Hepatocyte (in vitro differentiated cells): ENCODE measurements at regions not wholly inside any gene's neighbourhood (a gene's known extent, or its start where the extent isn't known, plus 50 kb on each side); places are given as distances from the start of the nearest gene placed in this dataset.

Experiments
- DNase-seq: peaks from one replicate; pipeline ENCODE4 v3.0.0-alpha.2; 2016; ENCODE audit warnings: low spot score
- H2AFZ ChIP-seq: fragments of 200-600 bp; sonication (generic); 2 replicates; pipeline ENCODE4 v1.6.0; 2016; ENCODE audit warnings: antibody characterized with exemption, mild to moderate bottlenecking
- H3K27ac ChIP-seq: fragments of 200-600 bp; sonication (generic); 2 replicates; pipeline ENCODE4 v1.5.1; 2016; ENCODE audit warnings: mild to moderate bottlenecking
- H3K27me3 ChIP-seq: fragments of 200-600 bp; sonication (generic); 2 replicates; pipeline ENCODE4 v1.6.1; 2016
- H3K36me3 ChIP-seq: fragments of 200-600 bp; sonication (generic); replicated peaks from 2 replicates; pipeline ENCODE4 v1.5.1; 2016; ENCODE audit warnings: low read depth; ENCODE audit not compliant: insufficient read depth
- H3K4me1 ChIP-seq: fragments of 200-600 bp; sonication (generic); 2 replicates; pipeline ENCODE4 v1.5.1; 2016; ENCODE audit warnings: mild to moderate bottlenecking, moderate library complexity; ENCODE audit not compliant: insufficient read depth
- H3K4me2 ChIP-seq: fragments of 200-600 bp; sonication (generic); 2 replicates; pipeline ENCODE4 v1.6.0; 2016
- H3K4me3 ChIP-seq: fragments of 200-600 bp; sonication (generic); 2 replicates; pipeline ENCODE4 v1.5.1; 2016; ENCODE audit warnings: mild to moderate bottlenecking
- H3K79me2 ChIP-seq: fragments of 200-600 bp; sonication (generic); 2 replicates; pipeline ENCODE4 v1.6.0; 2017; ENCODE audit warnings: mild to moderate bottlenecking
- H3K9me2 ChIP-seq: fragments of 200-600 bp; sonication (generic); replicated peaks from 2 replicates; pipeline ENCODE4 v1.6.0; 2017; ENCODE audit warnings: mild to moderate bottlenecking; ENCODE audit not compliant: insufficient read depth
- H3K9me3 ChIP-seq: fragments of 200-600 bp; sonication (generic); 2 replicates; pipeline ENCODE4 v1.5.1; 2016; ENCODE audit warnings: low read depth, mild to moderate bottlenecking
- H4K20me1 ChIP-seq: fragments of 200-600 bp; sonication (generic); 2 replicates; pipeline ENCODE4 v1.6.0; 2016; ENCODE audit warnings: mild to moderate bottlenecking; ENCODE audit not compliant: insufficient read depth, poor library complexity, severe bottlenecking
- EZH2 ChIP-seq: fragments of 200-600 bp; sonication (generic); IDR thresholded peaks from 2 replicates; pipeline ENCODE4 v1.6.1; 2016; ENCODE audit warnings: antibody characterized with exemption, mild to moderate bottlenecking, borderline replicate concordance
- EZH2phosphoT487 ChIP-seq: fragments of 200-600 bp; sonication (generic); IDR thresholded peaks from one replicate; pipeline ENCODE4 v1.6.1; 2018; ENCODE audit warnings: antibody characterized with exemption, mild to moderate bottlenecking, low read depth, moderate library complexity; ENCODE audit not compliant: unreplicated experiment, severe bottlenecking
- WGBS: methylation state at CpG from one replicate; pipeline ENCODE4 v1.1.6; 2016; ENCODE audit warnings: low lambda C conversion rate; ENCODE audit errors: missing lambda C conversion rate; 5-methylcytosine and 5-hydroxymethylcytosine counted together
- TF ChIP-seq, protein P1 (sequence below): fragments of 200-600 bp; sonication (generic); IDR thresholded peaks from 2 replicates; pipeline ENCODE4 v1.5.1; 2016; ENCODE audit warnings: antibody characterized with exemption, mild to moderate bottlenecking; ENCODE audit not compliant: poor library complexity

DNA sequence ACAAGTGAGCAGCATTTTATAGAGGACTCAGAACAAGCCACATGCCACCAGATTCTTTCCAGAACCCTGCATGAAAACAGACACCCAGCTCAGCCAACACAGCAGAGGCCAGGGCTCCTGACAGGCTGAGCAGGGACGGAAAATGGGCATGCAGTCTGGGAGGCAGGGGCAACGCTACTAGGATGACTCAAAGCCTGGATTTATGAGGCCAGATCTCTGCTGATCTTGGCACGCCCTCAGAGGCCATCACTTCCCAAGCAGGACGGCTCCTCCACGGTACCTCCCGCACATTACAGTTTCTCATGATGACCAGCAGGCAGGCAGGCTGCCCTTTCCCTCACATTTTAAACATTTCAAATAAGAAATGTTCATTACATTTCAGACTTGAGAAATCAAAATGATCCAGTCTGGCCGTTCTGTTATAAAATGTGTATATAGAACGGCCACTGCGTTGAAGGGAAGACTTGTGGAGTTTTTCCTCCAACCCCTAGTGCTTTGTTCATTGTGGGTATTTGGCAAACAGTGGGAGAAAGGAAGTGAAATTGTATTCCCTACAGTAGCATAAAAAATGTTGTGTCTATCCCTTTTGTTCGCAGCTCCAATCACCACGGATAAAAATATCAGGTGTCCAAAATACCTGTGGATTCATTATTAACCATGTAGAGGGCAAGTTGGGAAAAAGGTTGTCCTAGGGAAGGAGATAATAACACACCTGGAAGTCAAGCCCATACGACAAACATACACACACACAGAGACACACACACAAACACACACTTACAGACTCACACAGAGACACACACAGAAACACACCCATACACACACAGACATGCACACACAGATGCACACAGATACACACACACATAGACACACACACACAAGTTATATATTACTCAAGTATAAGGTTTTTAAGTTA lies 64.8 kb upstream of the ADAMTS18 start:
- Histone ChIP-seq H3K79me2 (no peaks in the 10 kb centered on the region), H3K9me3 (no peaks in the 10 kb centered on the region), H2AFZ (no peak overlapping the region), H3K36me3 (no peaks in the 10 kb centered on the region), H3K4me3 (no peak overlapping the region), H3K4me2 (no peak overlapping the region), H3K9me2 (no peaks in the 10 kb centered on the region), H3K27me3 (no peaks in the 10 kb centered on the region), H4K20me1 (no peaks in the 10 kb centered on the region), H3K4me1 (peaks cover 4% of the 10 kb centered on the region), H3K27ac (no peak overlapping the region)
- TF ChIP-seq, protein P1, sequence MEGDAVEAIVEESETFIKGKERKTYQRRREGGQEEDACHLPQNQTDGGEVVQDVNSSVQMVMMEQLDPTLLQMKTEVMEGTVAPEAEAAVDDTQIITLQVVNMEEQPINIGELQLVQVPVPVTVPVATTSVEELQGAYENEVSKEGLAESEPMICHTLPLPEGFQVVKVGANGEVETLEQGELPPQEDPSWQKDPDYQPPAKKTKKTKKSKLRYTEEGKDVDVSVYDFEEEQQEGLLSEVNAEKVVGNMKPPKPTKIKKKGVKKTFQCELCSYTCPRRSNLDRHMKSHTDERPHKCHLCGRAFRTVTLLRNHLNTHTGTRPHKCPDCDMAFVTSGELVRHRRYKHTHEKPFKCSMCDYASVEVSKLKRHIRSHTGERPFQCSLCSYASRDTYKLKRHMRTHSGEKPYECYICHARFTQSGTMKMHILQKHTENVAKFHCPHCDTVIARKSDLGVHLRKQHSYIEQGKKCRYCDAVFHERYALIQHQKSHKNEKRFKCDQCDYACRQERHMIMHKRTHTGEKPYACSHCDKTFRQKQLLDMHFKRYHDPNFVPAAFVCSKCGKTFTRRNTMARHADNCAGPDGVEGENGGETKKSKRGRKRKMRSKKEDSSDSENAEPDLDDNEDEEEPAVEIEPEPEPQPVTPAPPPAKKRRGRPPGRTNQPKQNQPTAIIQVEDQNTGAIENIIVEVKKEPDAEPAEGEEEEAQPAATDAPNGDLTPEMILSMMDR: no peak
- TF ChIP-seq EZH2: no peak
- TF ChIP-seq EZH2phosphoT487: no peak
- DNase-seq: peak; percentile 59
- whole genome bisulfite sequencing: 67% methylated on average over 12 of the region's 12 CpGs

DNA sequence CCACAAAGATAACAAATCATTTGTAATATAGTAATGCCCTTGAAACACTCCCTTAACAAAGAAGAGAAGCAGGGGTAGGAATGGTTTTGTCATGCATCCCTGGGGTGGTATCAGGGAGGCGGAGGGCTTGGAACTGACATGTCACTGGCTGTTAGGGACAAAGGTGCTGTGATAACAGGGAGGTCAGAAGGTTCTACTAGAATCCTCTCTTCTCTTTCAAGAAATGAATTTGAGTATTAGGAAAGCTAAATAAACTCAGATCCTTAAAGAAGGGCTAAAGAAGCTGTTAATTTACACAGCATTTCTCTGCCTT lies 65.4 kb upstream of the ADAMTS18 start:
- TF ChIP-seq, protein P1: no peak
- TF ChIP-seq EZH2phosphoT487: no peak
- TF ChIP-seq EZH2: no peak
- no peak overlapping the region for H3K4me2 ChIP-seq
- H3K9me3 ChIP-seq: no peaks in the 10 kb centered on the region
- H3K27me3 ChIP-seq: no peaks in the 10 kb centered on the region
- H3K36me3 ChIP-seq: no peaks in the 10 kb centered on the region
- no peak overlapping the region for H3K27ac ChIP-seq
- H3K4me3 ChIP-seq: no peak overlapping the region
- H2AFZ ChIP-seq: no peak overlapping the region
- DNase-seq: no peak
- H3K4me1 ChIP-seq: peaks cover 4% of the 10 kb centered on the region
- H3K79me2 ChIP-seq: no peaks in the 10 kb centered on the region
- no peaks in the 10 kb centered on the region for H3K9me2 ChIP-seq
- no peaks in the 10 kb centered on the region for H4K20me1 ChIP-seq
- WGBS: 92% methylated on average over 1 of the region's 1 CpG

DNA sequence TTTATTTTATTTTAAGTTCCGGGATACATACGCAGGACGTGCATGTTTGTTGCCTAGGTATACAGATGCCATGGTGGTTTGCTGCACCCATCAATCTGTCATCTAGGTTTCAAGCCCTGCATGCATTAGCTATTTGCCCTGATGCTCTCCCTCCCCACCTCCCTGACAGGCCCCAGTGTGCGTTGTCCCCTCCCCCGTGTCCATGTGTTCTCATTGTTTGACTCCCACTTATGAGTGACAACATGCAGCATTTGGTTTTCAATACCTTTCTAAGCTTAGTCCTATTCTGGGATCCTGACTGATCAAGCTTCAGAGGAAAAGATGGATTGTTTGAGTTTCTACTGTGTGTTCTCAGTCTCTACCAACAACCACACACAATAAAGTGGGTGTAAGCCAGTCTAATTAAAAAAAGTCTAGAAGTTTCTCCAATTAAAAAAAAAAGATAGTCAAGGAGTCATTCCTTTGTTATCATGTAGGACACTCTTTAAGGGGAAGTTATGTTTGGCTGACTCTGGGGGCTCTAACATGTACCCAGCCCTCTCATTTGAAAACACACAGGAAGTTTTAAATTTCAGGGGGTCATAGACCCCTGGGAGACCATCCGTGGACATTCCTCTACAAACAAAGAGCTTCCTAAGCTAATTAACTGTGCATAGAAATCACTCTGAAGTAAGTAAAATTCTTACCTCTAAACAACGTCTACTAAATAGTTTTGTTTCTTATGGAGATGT lies 66.3 kb upstream of the ADAMTS18 start:
- no peaks in the 10 kb centered on the region for H3K36me3 ChIP-seq
- H3K4me1 ChIP-seq: peaks cover 4% of the 10 kb centered on the region
- H3K79me2 ChIP-seq: no peaks in the 10 kb centered on the region
- TF ChIP-seq EZH2: no peak
- TF ChIP-seq, protein P1: no peak
- TF ChIP-seq EZH2phosphoT487: no peak
- H3K9me2 ChIP-seq: no peaks in the 10 kb centered on the region
- H4K20me1 ChIP-seq: no peaks in the 10 kb centered on the region
- no peaks in the 10 kb centered on the region for H3K9me3 ChIP-seq
- WGBS: 73% methylated on average over 7 of the region's 7 CpGs
- no peaks in the 10 kb centered on the region for H3K27me3 ChIP-seq
- no peak overlapping the region for H3K27ac ChIP-seq
- no peak overlapping the region for H3K4me2 ChIP-seq
- H3K4me3 ChIP-seq: no peak overlapping the region
- DNase-seq: no peak
- H2AFZ ChIP-seq: no peak overlapping the region
